ENCODE measurements at regions not wholly inside any gene's neighbourhood (a gene's known extent, or its start where the extent isn't known, plus 50 kb on each side); places are given as distances from the start of the nearest gene placed in this dataset.

GRCh38 chr1:98048751-98049325 is 128.0 kb upstream of the DPYD start:
- TF ChIP-seq CHD1 (IDR thresholded peaks at IDR 0.05; ENCODE audit: low read depth, low read length) (no peak), FOXM1 (IDR thresholded peaks at IDR 0.05; ENCODE audit: low read depth, low read length) (no peak), EP300 (IDR thresholded peaks at IDR 0.05; ENCODE audit: borderline replicate concordance in 1 of 2, control insufficient read depth in 1 of 2, low read depth in 2 of 2, low read length in 2 of 2) (no peak), CTCF (IDR thresholded peaks at IDR 0.05 in 2 of 3, conservative IDR thresholded peaks at IDR 0.05 in 1 of 3; ENCODE audit: control insufficient read depth in 2 of 3, extremely low read depth in 1 of 3, insufficient read depth in 1 of 3, low read depth in 3 of 3, low read length in 3 of 3) (no peak), RBBP5 (conservative IDR thresholded peaks at IDR 0.05) (no peak), YY1 (IDR thresholded peaks at IDR 0.05; ENCODE audit: low read depth, low read length) (no peak), PML (IDR thresholded peaks at IDR 0.05; ENCODE audit: low read length) (no peak), USF2 (IDR thresholded peaks at IDR 0.05; ENCODE audit: borderline replicate concordance, low read depth, low read length) (no peak), POLR2A (IDR thresholded peaks at IDR 0.05; ENCODE audit: low read depth, low read length) (no peak), RAD21 (IDR thresholded peaks at IDR 0.05; ENCODE audit: insufficient read depth, low read depth, low read length) (no peak)

Measured in GM12878 (cell line).